Endothelial cell of umbilical vein (primary cell): ENCODE measurements at regions not wholly inside any gene's neighbourhood (a gene's known extent, or its start where the extent isn't known, plus 50 kb on each side); places are given as distances from the start of the nearest gene placed in this dataset.

Source experiments
- CTCF ChIP-seq, 2 donors: IDR thresholded peaks; 1 replicate in 1 of 2; 2 replicates in 1 of 2; pipeline ENCODE4 v1.5.1; 2011; ENCODE audit warnings: low read length in 2 of 2, mild to moderate bottlenecking in 2 of 2, moderate library complexity in 2 of 2, control low read depth in 1 of 2, inconsistent platforms in 1 of 2, low read depth in 1 of 2; ENCODE audit not compliant: insufficient read depth in 1 of 2; ENCODE audit errors: extremely low read depth in 1 of 2
- EZH2 ChIP-seq: IDR thresholded peaks from 2 replicates; pipeline ENCODE4 v1.6.1; 2012; ENCODE audit warnings: borderline replicate concordance, low read depth, mild to moderate bottlenecking, moderate library complexity, low read length, inconsistent platforms; ENCODE audit not compliant: severe bottlenecking
- GATA2 ChIP-seq: IDR thresholded peaks from 2 replicates; pipeline ENCODE4 v1.7.0; 2011; ENCODE audit warnings: low read depth, mild to moderate bottlenecking, moderate library complexity, mixed read lengths, low read length; ENCODE audit not compliant: insufficient read length, insufficient read depth
- JUN ChIP-seq: IDR thresholded peaks from 2 replicates; pipeline ENCODE4 v1.6.1; 2011; ENCODE audit warnings: borderline replicate concordance, low read depth; ENCODE audit not compliant: insufficient read length, insufficient read depth
- MAX ChIP-seq: IDR thresholded peaks from 2 replicates; pipeline ENCODE4 v1.6.1; 2011; ENCODE audit not compliant: insufficient read depth, insufficient read length
- MYC ChIP-seq: IDR thresholded peaks from one replicate; pipeline ENCODE4 v1.6.1; 2011; ENCODE audit warnings: mild to moderate bottlenecking, low read depth, low read length
- POLR2A ChIP-seq: IDR thresholded peaks from 2 replicates; pipeline ENCODE4 v1.6.1; 2012; ENCODE audit warnings: low read depth, mild to moderate bottlenecking, control low read depth, low read length
- POLR2AphosphoS5 ChIP-seq: IDR thresholded peaks from 2 replicates; pipeline ENCODE4 v1.6.1; 2012; ENCODE audit warnings: low read depth, mild to moderate bottlenecking, control low read depth, low read length, moderate library complexity; ENCODE audit not compliant: insufficient read depth

- no peak for TF ChIP-seq CTCF (IDR thresholded peaks at IDR 0.05; ENCODE audit: extremely low read depth in 1 of 2, insufficient read depth in 1 of 2, low read depth in 1 of 2, low read length in 2 of 2)
- TF ChIP-seq POLR2A, result no peak
- no peak for TF ChIP-seq GATA2
- no peak for TF ChIP-seq EZH2
- TF ChIP-seq MAX, result no peak
- no peak for TF ChIP-seq MYC
- no peak for TF ChIP-seq POLR2AphosphoS5
- TF ChIP-seq JUN, result no peak
Measured at GRCh38 chr1:81317191-81317590, 483.5 kb upstream of the ADGRL2 start.
